Large intestine (tissue), 3 donors: ENCODE measurements at regions not wholly inside any gene's neighbourhood (a gene's known extent, or its start where the extent isn't known, plus 50 kb on each side); places are given as distances from the start of the nearest gene placed in this dataset.

Experiments used
- DNase-seq, 2 donors: peaks; one replicate each; pipeline versions ENCODE4 v3.0.0 to v3.0.0-alpha.2; 2013
- H3K27ac ChIP-seq: one replicate; pipeline ENCODE4 v1.5.1; 2013; ENCODE audit warnings: low read length
- H3K27me3 ChIP-seq: 2 replicates; pipeline ENCODE4 v1.6.1; 2013; ENCODE audit warnings: low read length; ENCODE audit not compliant: control insufficient read depth, insufficient read depth
- H3K36me3 ChIP-seq: 2 replicates; pipeline ENCODE4 v1.6.1; 2013; ENCODE audit warnings: low read length; ENCODE audit not compliant: control insufficient read depth, insufficient read depth
- H3K4me1 ChIP-seq: one replicate; pipeline ENCODE4 v1.6.1; 2013; ENCODE audit warnings: low read length; ENCODE audit not compliant: control insufficient read depth, insufficient read depth
- H3K4me3 ChIP-seq: one replicate; pipeline ENCODE4 v1.5.1; 2013; ENCODE audit warnings: low read length
- H3K9me3 ChIP-seq: one replicate; pipeline ENCODE4 v1.6.1; 2013; ENCODE audit warnings: mild to moderate bottlenecking, low read depth, low read length, moderate library complexity; ENCODE audit not compliant: control insufficient read depth
- WGBS: methylation state at CpG from one replicate; pipeline ENCODE4 v1.1.5; 2013; ENCODE audit warnings: low lambda C conversion rate; ENCODE audit not compliant: insufficient coverage; 5-methylcytosine and 5-hydroxymethylcytosine counted together

DNA sequence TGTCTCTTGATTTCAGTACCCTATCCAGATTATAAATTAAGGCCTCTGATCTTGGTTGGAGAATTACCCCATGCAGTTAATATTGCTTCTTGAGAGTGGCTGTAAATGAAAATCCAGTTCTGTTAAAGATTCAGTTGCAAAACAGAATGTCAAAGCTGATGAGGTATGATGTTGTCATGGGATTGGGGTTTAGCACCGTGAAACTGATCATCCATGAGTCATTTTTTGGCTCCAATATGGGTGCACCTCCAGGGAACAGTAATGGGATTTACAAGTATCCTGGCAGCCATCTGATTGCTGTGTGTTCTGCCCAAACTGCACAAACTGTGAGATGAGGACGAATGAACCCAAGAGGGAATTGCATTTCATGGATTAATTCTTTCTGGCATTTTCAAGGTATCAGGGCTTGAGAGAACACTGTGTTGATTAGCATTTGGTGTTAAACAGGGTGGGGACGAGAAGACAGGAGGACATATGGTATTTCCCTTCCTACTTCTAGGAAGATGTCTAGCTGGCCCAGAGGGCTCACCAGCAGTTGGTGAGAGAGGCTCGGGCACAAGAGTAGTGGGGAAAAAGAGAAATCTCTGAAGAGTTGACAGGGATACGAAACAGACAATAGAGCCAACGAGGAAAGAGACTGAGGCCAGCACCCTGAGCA is 214.7 kb downstream of the GAS1 start:
- no peaks in the 10 kb centered on the region for H3K27me3 ChIP-seq
- 100% methylated on average over 1 of the region's 6 CpGs for WGBS
- H3K36me3 ChIP-seq: no peaks in the 10 kb centered on the region
- peaks cover 17% of the 10 kb centered on the region for H3K4me1 ChIP-seq
- H3K27ac ChIP-seq: no peak overlapping the region
- no peak overlapping the region for H3K4me3 ChIP-seq
- no peak for DNase-seq
- H3K9me3 ChIP-seq: no peaks in the 10 kb centered on the region

DNA sequence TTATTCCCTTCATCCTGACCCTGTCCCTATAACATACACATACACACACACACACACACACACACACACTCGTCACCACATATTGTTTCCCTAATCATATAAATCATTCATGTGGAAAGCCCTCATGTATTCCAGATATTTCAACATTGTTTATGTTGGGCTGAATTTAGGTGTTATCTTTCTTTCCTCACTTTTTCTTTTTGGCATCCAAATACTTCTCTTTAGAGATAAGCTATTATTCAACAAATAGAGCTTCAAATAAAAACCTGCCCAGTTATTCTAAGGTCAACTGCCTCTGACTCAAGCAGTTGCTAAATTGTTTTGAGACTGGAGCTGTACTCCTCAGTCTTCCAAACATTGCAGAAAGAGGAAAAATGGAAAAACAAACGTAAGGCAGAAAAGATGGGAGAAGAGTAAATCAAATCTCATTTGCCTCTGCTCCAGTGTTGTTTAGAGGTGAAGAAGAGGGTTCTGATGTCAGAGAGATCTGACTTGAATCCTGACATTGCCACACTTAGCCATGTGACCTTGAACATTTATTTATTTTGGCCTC is 215.7 kb downstream of the GAS1 start:
- H3K27me3 ChIP-seq: no peaks in the 10 kb centered on the region
- H3K27ac ChIP-seq: no peak overlapping the region
- 80% methylated on average over 1 of the region's 2 CpGs for WGBS
- no peaks in the 10 kb centered on the region for H3K36me3 ChIP-seq
- H3K4me3 ChIP-seq: no peak overlapping the region
- no peaks in the 10 kb centered on the region for H3K9me3 ChIP-seq
- DNase-seq: no peak
- H3K4me1 ChIP-seq: peaks cover 17% of the 10 kb centered on the region

DNA sequence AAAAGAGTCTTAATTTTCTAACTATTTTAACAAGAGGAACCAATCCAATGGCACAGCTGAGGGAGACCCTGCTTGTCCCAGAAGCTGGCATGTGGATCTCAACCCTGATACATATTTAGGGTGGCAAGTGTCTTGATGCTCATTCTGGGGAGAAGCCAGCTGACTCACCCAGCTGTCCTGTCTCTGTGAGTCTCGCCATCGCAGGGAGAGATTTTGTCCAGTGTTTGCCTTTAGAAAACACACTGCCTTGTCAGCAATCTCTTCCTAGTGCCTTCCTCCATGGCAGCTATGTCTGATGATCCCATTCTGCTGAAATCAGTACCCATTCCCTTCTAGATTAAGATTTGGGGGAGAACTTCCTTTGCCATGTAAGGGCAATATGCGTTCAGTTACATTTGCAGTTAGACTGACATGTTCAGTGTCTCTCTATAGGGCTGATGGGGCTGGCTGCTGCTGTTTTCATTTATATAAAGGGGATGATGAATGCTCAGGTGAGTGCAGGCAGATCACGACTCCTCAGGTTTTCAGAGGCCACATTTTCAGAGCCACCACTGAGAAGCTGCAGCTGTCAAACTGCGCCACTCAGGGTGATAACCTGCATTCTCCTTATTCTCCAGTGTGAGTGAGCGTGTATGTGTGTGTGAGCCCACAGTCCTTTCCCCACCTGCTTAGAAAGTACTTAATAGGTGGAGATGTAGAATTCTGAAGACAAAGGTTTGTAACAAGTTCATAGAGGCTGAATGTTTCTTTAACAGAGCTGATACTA is 217.0 kb downstream of the GAS1 start:
- no peaks in the 10 kb centered on the region for H3K27me3 ChIP-seq
- H3K27ac ChIP-seq: no peak overlapping the region
- no peak for DNase-seq
- no peak overlapping the region for H3K4me3 ChIP-seq
- H3K9me3 ChIP-seq: no peaks in the 10 kb centered on the region
- peaks cover 9% of the 10 kb centered on the region for H3K4me1 ChIP-seq
- H3K36me3 ChIP-seq: no peaks in the 10 kb centered on the region
- WGBS: no CpG with 5 or more reads among the region's 6 CpGs

DNA sequence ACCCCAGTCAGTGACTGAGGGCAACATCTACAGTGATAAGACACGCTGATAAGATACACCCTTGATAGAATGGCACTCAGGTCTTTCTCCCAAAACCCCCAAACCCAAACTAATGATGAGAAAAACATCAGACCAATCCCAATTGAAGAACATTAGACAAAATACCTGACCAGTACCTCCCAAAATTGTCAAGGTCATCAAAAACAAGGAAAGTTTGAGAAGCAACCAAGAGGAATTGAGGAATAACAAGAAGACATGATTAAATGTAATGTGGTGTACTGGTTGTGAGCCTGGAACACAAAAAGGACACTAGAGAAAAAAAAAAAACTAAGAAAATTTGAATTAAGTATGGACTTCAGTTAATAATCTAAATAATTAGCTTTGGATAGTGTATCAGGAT is 222.8 kb downstream of the GAS1 start:
- Histone ChIP-seq H3K36me3 (no peaks in the 10 kb centered on the region), H3K4me3 (no peak overlapping the region), H3K27me3 (no peaks in the 10 kb centered on the region), H3K9me3 (no peaks in the 10 kb centered on the region), H3K4me1 (no peaks in the 10 kb centered on the region), H3K27ac (no peak overlapping the region)
- WGBS: no CpG with 5 or more reads among the region's 1 CpG
- no peak for DNase-seq

DNA sequence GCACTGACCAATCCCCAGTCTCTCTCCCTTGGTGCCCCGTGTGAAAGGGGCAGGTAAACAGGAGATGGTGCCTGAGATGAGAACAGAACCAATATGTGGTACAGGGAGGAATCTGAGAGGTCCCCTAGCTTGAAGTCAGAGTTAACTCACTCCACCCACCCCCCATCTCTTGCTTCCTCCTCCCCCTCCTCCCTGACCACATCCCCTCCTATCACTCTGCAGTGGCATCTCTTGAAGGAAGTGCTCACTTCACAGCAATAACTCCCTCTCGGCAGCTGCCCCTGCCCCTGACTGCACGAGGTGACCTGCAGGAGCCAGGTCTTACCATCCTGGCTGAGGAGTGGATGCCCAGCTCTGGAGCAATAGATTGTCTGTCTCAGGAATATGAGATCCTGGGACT is 224.0 kb downstream of the GAS1 start:
- 100% methylated on average over 1 of the region's 3 CpGs for WGBS
- no peaks in the 10 kb centered on the region for H3K27me3 ChIP-seq

DNA sequence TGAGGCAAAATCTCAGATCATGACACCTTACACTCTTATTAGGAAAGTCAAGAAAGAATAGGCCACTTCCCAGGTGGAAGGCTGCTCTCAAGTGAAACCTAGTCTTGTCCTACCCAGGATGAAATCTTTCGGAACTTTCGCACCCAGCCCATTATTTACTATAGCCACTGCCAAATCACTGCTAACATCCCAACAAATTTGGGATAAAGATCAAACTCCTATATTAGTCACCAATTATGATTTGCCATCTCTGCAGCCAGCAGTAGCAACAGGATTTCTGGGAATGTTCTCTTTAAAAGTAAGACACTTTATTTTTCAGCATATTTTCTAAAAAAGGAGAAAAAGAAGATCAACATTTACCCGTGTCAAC is 224.6 kb downstream of the GAS1 start:
- Histone ChIP-seq H3K4me3 (no peak overlapping the region), H3K27ac (no peak overlapping the region), H3K36me3 (no peaks in the 10 kb centered on the region), H3K27me3 (no peaks in the 10 kb centered on the region), H3K4me1 (no peaks in the 10 kb centered on the region), H3K9me3 (no peaks in the 10 kb centered on the region)
- no CpG with 5 or more reads among the region's 3 CpGs for WGBS
- DNase-seq: no peak

More for the DNA sequence above, 224.0 kb downstream of the GAS1 start:
- no peaks in the 10 kb centered on the region for H3K36me3 ChIP-seq
- no peak for DNase-seq
- no peak overlapping the region for H3K4me3 ChIP-seq
- H3K27ac ChIP-seq: no peak overlapping the region
- no peaks in the 10 kb centered on the region for H3K4me1 ChIP-seq
- H3K9me3 ChIP-seq: no peaks in the 10 kb centered on the region

DNA sequence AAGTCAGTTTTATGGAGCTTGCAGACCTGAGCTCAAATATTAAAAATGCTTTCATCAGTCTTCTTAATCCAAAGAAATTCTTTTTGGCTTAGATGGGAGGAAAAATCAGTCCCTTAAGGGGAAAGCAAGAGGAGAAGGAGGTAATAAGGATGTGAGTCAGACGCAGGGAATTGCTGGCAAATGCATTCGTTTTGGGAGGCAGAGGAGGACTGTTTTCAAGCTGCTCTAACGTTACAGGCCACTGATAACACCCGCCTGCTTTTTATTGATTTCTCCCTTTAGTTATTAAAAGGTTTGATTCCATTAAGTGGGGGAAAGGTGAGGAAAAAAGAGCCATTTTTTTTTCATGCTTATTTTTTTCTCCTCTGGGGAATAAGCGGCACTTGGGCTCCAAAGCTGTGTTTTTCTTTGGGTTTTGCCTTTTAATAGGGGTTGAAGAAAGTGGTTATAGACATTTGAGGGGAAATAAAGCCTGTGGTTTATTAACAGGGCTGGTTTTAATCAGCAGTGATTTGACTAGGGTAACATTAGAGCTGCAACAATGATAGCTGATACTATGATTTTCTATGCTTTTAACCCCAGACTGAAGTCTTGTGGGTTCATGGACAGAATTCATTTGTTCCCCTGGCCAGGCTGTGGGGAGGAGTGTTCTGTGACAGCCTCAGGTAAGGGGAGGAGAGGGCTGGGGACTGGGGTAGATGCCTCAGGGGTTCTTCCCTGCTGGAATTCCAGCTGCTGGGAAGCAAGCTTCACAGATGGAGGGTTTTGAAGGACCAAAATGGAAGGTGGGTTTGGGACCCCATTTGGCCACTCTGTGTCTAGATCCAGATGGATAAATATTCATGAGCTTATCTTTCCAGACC is 225.2 kb downstream of the GAS1 start:
- Histone ChIP-seq H3K36me3 (no peaks in the 10 kb centered on the region), H3K27me3 (no peaks in the 10 kb centered on the region), H3K4me3 (no peak overlapping the region), H3K9me3 (no peaks in the 10 kb centered on the region), H3K27ac (no peak overlapping the region), H3K4me1 (no peaks in the 10 kb centered on the region)
- 20% methylated on average over 1 of the region's 5 CpGs for WGBS
- DNase-seq: peak in 1 of 2 donors; percentile 24

DNA sequence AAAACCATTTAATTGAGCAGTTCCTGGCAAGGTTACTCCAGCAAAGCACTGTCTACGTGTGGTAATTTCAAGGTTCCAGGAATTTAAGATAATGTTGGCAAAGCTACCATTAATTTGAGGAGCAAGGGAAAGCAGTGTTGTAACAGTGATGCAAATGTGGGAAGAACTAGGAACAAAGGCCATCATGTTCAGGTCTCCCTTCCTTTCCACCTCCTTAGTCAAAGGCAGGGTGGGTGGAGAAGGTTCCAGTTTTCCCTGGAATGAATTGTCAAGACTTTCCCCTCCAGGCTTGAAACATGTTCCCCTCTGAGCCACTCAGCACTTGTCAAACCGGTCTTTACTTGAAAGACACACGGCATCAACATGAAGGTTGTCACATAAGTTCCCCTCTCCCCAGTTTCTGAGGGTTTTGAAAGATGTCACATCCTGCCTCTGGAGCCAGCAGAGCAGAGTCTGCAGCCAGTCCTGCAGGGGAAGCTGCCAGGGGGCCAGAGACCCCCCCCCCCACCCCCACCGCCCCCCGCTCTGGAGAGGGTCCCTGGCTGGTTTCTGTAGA is 226.0 kb downstream of the GAS1 start:
- Histone ChIP-seq H3K4me1 (no peaks in the 10 kb centered on the region), H3K36me3 (no peaks in the 10 kb centered on the region), H3K4me3 (no peak overlapping the region), H3K27me3 (no peaks in the 10 kb centered on the region), H3K27ac (no peak overlapping the region), H3K9me3 (no peaks in the 10 kb centered on the region)
- WGBS: no CpG with 5 or more reads among the region's 5 CpGs
- DNase-seq: peak in 1 of 2 donors; percentile 24

DNA sequence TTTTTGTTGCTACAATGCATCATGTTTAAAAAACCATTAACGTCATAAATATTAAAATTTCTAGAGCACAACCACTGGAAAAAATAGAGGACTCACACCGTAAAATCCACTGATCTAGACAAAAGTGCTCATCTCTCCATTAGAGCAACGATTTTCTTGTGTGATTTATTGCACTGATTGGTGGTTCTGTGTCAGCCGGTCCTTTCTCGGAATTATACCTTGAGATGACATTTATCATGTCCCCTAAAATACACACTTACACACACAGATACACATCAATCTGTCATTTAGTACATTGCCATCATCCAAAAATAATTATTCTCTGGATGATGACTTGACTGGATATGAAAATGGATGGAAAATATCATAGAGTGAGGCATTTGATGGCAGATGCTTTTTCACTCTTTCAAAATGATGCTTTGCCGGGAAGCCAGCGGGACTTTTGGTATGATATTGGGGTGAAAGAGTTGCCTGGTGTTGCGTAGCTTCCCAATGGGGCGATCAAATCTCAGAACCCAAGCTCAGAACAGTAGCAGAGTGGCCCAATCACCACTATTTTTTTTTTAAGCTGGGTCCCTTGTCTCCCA is 226.6 kb downstream of the GAS1 start:
- DNase-seq: no peak
- Histone ChIP-seq H3K4me3 (no peak overlapping the region), H3K9me3 (no peaks in the 10 kb centered on the region), H3K4me1 (no peaks in the 10 kb centered on the region), H3K36me3 (no peaks in the 10 kb centered on the region), H3K27me3 (no peaks in the 10 kb centered on the region), H3K27ac (no peak overlapping the region)
- 100% methylated on average over 3 of the region's 9 CpGs for WGBS
